MM.1S (cell line): ENCODE measurements at regions not wholly inside any gene's neighbourhood (a gene's known extent, or its start where the extent isn't known, plus 50 kb on each side); places are given as distances from the start of the nearest gene placed in this dataset.

Experiments
- DNase-seq: peaks from one replicate; pipeline ENCODE4 v3.0.0-alpha.2; 2015
- H2AFZ ChIP-seq: fragments of 300-600 bp; sonication (generic); 2 replicates; pipeline ENCODE4 v1.6.0; 2016; ENCODE audit warnings: antibody characterized with exemption, low read length
- H3F3A ChIP-seq: fragments of 300-600 bp; sonication (generic); 2 replicates; pipeline ENCODE4 v1.6.1; 2016; ENCODE audit warnings: mild to moderate bottlenecking, antibody characterized with exemption, low read length, moderate library complexity, mixed read lengths; ENCODE audit not compliant: insufficient read depth
- H3K27ac ChIP-seq: fragments of 300-600 bp; sonication (generic); 2 replicates; pipeline ENCODE4 v1.5.1; 2016; ENCODE audit warnings: mild to moderate bottlenecking, low read length
- H3K27me3 ChIP-seq: fragments of 300-600 bp; sonication (generic); replicated peaks from 2 replicates; pipeline ENCODE4 v1.6.0; 2016; ENCODE audit warnings: low read length; ENCODE audit not compliant: insufficient read depth
- H3K36me3 ChIP-seq: fragments of 300-600 bp; sonication (generic); replicated peaks from 2 replicates; pipeline ENCODE4 v1.6.1; 2016; ENCODE audit warnings: mild to moderate bottlenecking, low read length, mixed read lengths; ENCODE audit not compliant: insufficient read depth
- H3K4me1 ChIP-seq: fragments of 300-600 bp; sonication (generic); 2 replicates; pipeline ENCODE4 v1.6.1; 2016; ENCODE audit warnings: low read length, mixed read lengths
- H3K4me2 ChIP-seq: fragments of 300-600 bp; sonication (generic); 2 replicates; pipeline ENCODE4 v1.6.0; 2016; ENCODE audit warnings: low read depth, low read length
- H3K4me3 ChIP-seq: fragments of 300-600 bp; sonication (generic); 2 replicates; pipeline ENCODE4 v1.5.1; 2016; ENCODE audit warnings: low read length, mixed read lengths
- H3K79me2 ChIP-seq: fragments of 300-600 bp; sonication (generic); 2 replicates; pipeline ENCODE4 v1.6.1; 2016; ENCODE audit warnings: mixed run types, low read length, mixed read lengths
- H3K9ac ChIP-seq: fragments of 300-600 bp; sonication (generic); 2 replicates; pipeline ENCODE4 v1.6.1; 2016; ENCODE audit warnings: low read length, mixed read lengths
- H3K9me2 ChIP-seq: fragments of 300-600 bp; sonication (generic); replicated peaks from 2 replicates; pipeline ENCODE4 v1.6.1; 2016; ENCODE audit warnings: mild to moderate bottlenecking, low read length, mixed read lengths; ENCODE audit not compliant: insufficient read depth
- H3K9me3 ChIP-seq: fragments of 300-600 bp; sonication (generic); replicated peaks from 2 replicates; pipeline ENCODE4 v1.6.1; 2016; ENCODE audit warnings: mild to moderate bottlenecking, low read length, mixed read lengths; ENCODE audit not compliant: insufficient read depth
- H4K20me1 ChIP-seq: fragments of 300-600 bp; sonication (generic); 2 replicates; pipeline ENCODE4 v1.6.1; 2016; ENCODE audit warnings: mild to moderate bottlenecking, low read length, moderate library complexity, mixed read lengths; ENCODE audit not compliant: insufficient read depth
- CTCF ChIP-seq: fragments of 300-600 bp; sonication (generic); IDR thresholded peaks from 2 replicates; pipeline ENCODE4 v1.5.1; 2016; ENCODE audit warnings: antibody characterized with exemption, low read length, mixed read lengths
- EZH2 ChIP-seq: fragments of 300-600 bp; sonication (generic); optimal IDR thresholded peaks from 2 replicates; pipeline ENCODE3; 2017; ENCODE audit warnings: low read depth, mild to moderate bottlenecking, antibody characterized with exemption, low read length, mixed read lengths
- EZH2phosphoT487 ChIP-seq: fragments of 300-600 bp; sonication (generic); IDR thresholded peaks from 2 replicates; pipeline ENCODE4 v1.6.1; 2018; ENCODE audit warnings: antibody characterized with exemption, low read length

GRCh38 chr11:95653099-95653498 lies 136.5 kb downstream of the FAM76B start:
- H3K9me2 ChIP-seq = no peaks in the 10 kb centered on the region
- H2AFZ ChIP-seq = no peak overlapping the region
- H3K79me2 ChIP-seq = no peaks in the 10 kb centered on the region
- no peaks in the 10 kb centered on the region for H3K4me1 ChIP-seq
- TF ChIP-seq EZH2phosphoT487 (no peak), EZH2 (no peak), CTCF (no peak)
- H4K20me1 ChIP-seq = no peaks in the 10 kb centered on the region
- H3K27ac ChIP-seq = no peak overlapping the region
- no peak overlapping the region for H3K4me3 ChIP-seq
- H3K4me2 ChIP-seq = no peak overlapping the region
- H3K36me3 ChIP-seq = no peaks in the 10 kb centered on the region
- no peak for DNase-seq
- H3F3A ChIP-seq = no peaks in the 10 kb centered on the region
- no peaks in the 10 kb centered on the region for H3K27me3 ChIP-seq
- no peak overlapping the region for H3K9ac ChIP-seq
- no peaks in the 10 kb centered on the region for H3K9me3 ChIP-seq

GRCh38 chr11:95652002-95652472 lies 137.5 kb downstream of the FAM76B start:
- H3K27me3 ChIP-seq = no peaks in the 10 kb centered on the region
- H2AFZ ChIP-seq = no peak overlapping the region
- no peaks in the 10 kb centered on the region for H3K4me1 ChIP-seq
- no peaks in the 10 kb centered on the region for H3K9me2 ChIP-seq
- no peaks in the 10 kb centered on the region for H3K36me3 ChIP-seq
- DNase-seq = no peak
- no peak overlapping the region for H3K4me3 ChIP-seq
- no peak overlapping the region for H3K4me2 ChIP-seq
- no peaks in the 10 kb centered on the region for H3K79me2 ChIP-seq
- no peaks in the 10 kb centered on the region for H3K9me3 ChIP-seq
- H3K27ac ChIP-seq = no peak overlapping the region
- H3F3A ChIP-seq = no peaks in the 10 kb centered on the region
- TF ChIP-seq EZH2phosphoT487 (no peak), CTCF (no peak), EZH2 (no peak)
- H4K20me1 ChIP-seq = no peaks in the 10 kb centered on the region
- H3K9ac ChIP-seq = no peak overlapping the region

GRCh38 chr11:95650276-95650675 lies 139.3 kb downstream of the FAM76B start:
- no peak overlapping the region for H3K9ac ChIP-seq
- no peak for DNase-seq
- no peaks in the 10 kb centered on the region for H3K9me2 ChIP-seq
- H2AFZ ChIP-seq = no peak overlapping the region
- H3K9me3 ChIP-seq = no peaks in the 10 kb centered on the region
- H3K79me2 ChIP-seq = no peaks in the 10 kb centered on the region
- H3F3A ChIP-seq = no peaks in the 10 kb centered on the region
- TF ChIP-seq EZH2phosphoT487 (no peak), EZH2 (no peak), CTCF (no peak)
- no peaks in the 10 kb centered on the region for H4K20me1 ChIP-seq
- H3K4me2 ChIP-seq = no peak overlapping the region
- H3K36me3 ChIP-seq = no peaks in the 10 kb centered on the region
- H3K4me1 ChIP-seq = no peaks in the 10 kb centered on the region
- no peaks in the 10 kb centered on the region for H3K27me3 ChIP-seq
- H3K27ac ChIP-seq = no peak overlapping the region
- no peak overlapping the region for H3K4me3 ChIP-seq
